ENCODE measurements at regions not wholly inside any gene's neighbourhood (a gene's known extent, or its start where the extent isn't known, plus 50 kb on each side); places are given as distances from the start of the nearest gene placed in this dataset.
"Not testable (repeated sequence)": the region's sequence is repeated elsewhere in the genome, so short reads cannot be mapped to it uniquely, and the experiment has no call there.

GRCh38 chr9:40584039-40584438, 544.4 kb downstream of the FOXD4L6 start:
- FAIRE-seq; H3K4me1 ChIP-seq (ENCODE audit: insufficient read depth, low read length); in situ Hi-C loops (cut with HindIII; ENCODE audit: extremely low pct_ligation_motif_present, low pct_unique_long_range_greater_than_20kb); H3K27ac ChIP-seq (ENCODE audit: extremely low read length, insufficient read depth, low read length); H3K9me3 ChIP-seq (ENCODE audit: low read length); H3K27me3 ChIP-seq (ENCODE audit: control insufficient read depth in 1 of 2, insufficient read depth in 2 of 2, low read length in 2 of 2); POLR2A ChIA-PET; H4K20me1 ChIP-seq (ENCODE audit: insufficient read depth, low read length); H3K9ac ChIP-seq (ENCODE audit: insufficient read depth, low read depth, low read length); DNase-seq (ENCODE audit: low spot score); BruUV-seq (replicated peaks); H3K4me2 ChIP-seq (ENCODE audit: low read depth, low read length); H3K36me3 ChIP-seq (replicated peaks in 1 of 2; ENCODE audit: control insufficient read depth in 1 of 2, insufficient read depth in 2 of 2, low read length in 2 of 2); ATAC-seq; H3K4me3 ChIP-seq (replicated peaks in 1 of 3; ENCODE audit: insufficient read depth in 1 of 3, low read depth in 2 of 3, low read length in 3 of 3); H2AFZ ChIP-seq (ENCODE audit: low read length); H3K79me2 ChIP-seq (ENCODE audit: insufficient read depth, low read length); CTCF ChIA-PET (ENCODE audit: low intra/inter-chr PET ratio, low total read pairs); intact Hi-C loops (cut with micrococcal nuclease; ENCODE audit: unreplicated experiment): not testable (repeated sequence)
- WGBS (ENCODE audit: low lambda C conversion rate): 92% methylated on average over 66 of the region's 67 CpGs

- intact Hi-C loops (cut with micrococcal nuclease; ENCODE audit: unreplicated experiment); FAIRE-seq; ATAC-seq; H3K4me2 ChIP-seq (ENCODE audit: low read depth, low read length); H4K20me1 ChIP-seq (ENCODE audit: insufficient read depth, low read length); H3K27ac ChIP-seq (ENCODE audit: extremely low read length, insufficient read depth, low read length); H3K4me1 ChIP-seq (ENCODE audit: insufficient read depth, low read length); H3K79me2 ChIP-seq (ENCODE audit: insufficient read depth, low read length); H3K9me3 ChIP-seq (ENCODE audit: low read length); BruUV-seq (replicated peaks); DNase-seq (ENCODE audit: low spot score); H3K36me3 ChIP-seq (replicated peaks in 1 of 2; ENCODE audit: control insufficient read depth in 1 of 2, insufficient read depth in 2 of 2, low read length in 2 of 2); H3K9ac ChIP-seq (ENCODE audit: insufficient read depth, low read depth, low read length); H2AFZ ChIP-seq (ENCODE audit: low read length); H3K27me3 ChIP-seq (ENCODE audit: control insufficient read depth in 1 of 2, insufficient read depth in 2 of 2, low read length in 2 of 2); in situ Hi-C loops (cut with HindIII; ENCODE audit: extremely low pct_ligation_motif_present, low pct_unique_long_range_greater_than_20kb); CTCF ChIA-PET (ENCODE audit: low intra/inter-chr PET ratio, low total read pairs); H3K4me3 ChIP-seq (replicated peaks in 1 of 3; ENCODE audit: insufficient read depth in 1 of 3, low read depth in 2 of 3, low read length in 3 of 3); POLR2A ChIA-PET: not testable (repeated sequence)
- WGBS (ENCODE audit: low lambda C conversion rate): 55% methylated on average over 5 of the region's 7 CpGs
- TF ChIP-seq FOSL2 (CRISPR knock-in tag; IDR thresholded peaks at IDR 0.05): peak; percentile 42; the same call in 1 of the 2 replicates
Measured at GRCh38 chr9:40583230-40583629, 545.3 kb downstream of the FOXD4L6 start.

GRCh38 chr9:40578908-40579307, 549.6 kb downstream of the FOXD4L6 start:
- H3K9ac ChIP-seq (ENCODE audit: insufficient read depth, low read depth, low read length); ATAC-seq; in situ Hi-C loops (cut with HindIII; ENCODE audit: extremely low pct_ligation_motif_present, low pct_unique_long_range_greater_than_20kb); BruUV-seq (replicated peaks); H3K79me2 ChIP-seq (ENCODE audit: insufficient read depth, low read length); H3K36me3 ChIP-seq (replicated peaks in 1 of 2; ENCODE audit: control insufficient read depth in 1 of 2, insufficient read depth in 2 of 2, low read length in 2 of 2); CTCF ChIA-PET (ENCODE audit: low intra/inter-chr PET ratio, low total read pairs); H3K27ac ChIP-seq (ENCODE audit: extremely low read length, insufficient read depth, low read length); H3K9me3 ChIP-seq (ENCODE audit: low read length); DNase-seq (ENCODE audit: low spot score); POLR2A ChIA-PET; H4K20me1 ChIP-seq (ENCODE audit: insufficient read depth, low read length); H3K4me2 ChIP-seq (ENCODE audit: low read depth, low read length); intact Hi-C loops (cut with micrococcal nuclease; ENCODE audit: unreplicated experiment); H3K4me3 ChIP-seq (replicated peaks in 1 of 3; ENCODE audit: insufficient read depth in 1 of 3, low read depth in 2 of 3, low read length in 3 of 3); H3K27me3 ChIP-seq (ENCODE audit: control insufficient read depth in 1 of 2, insufficient read depth in 2 of 2, low read length in 2 of 2); H3K4me1 ChIP-seq (ENCODE audit: insufficient read depth, low read length); FAIRE-seq; H2AFZ ChIP-seq (ENCODE audit: low read length): not testable (repeated sequence)
- 0 out of 2 replicates have a peak, but pooled peaks have one; percentile 19 for TF ChIP-seq ZBTB33 (CRISPR knock-in tag; IDR thresholded peaks at IDR 0.05)
- WGBS (ENCODE audit: low lambda C conversion rate): 91% methylated on average over 12 of the region's 12 CpGs
